GM10266 (cell line): ENCODE measurements at regions not wholly inside any gene's neighbourhood (a gene's known extent, or its start where the extent isn't known, plus 50 kb on each side); places are given as distances from the start of the nearest gene placed in this dataset.
A peak's percentile ranks its signal among the peaks of the same experiment; 100 is the strongest.

Experiments
- DNase-seq: peaks from one replicate; pipeline ENCODE4 v3.0.0; 2012; ENCODE audit errors: extremely low spot score
- CTCF ChIP-seq: IDR thresholded peaks from 2 replicates; pipeline ENCODE4 v1.5.1; 2012; ENCODE audit warnings: mild to moderate bottlenecking, low read depth; ENCODE audit not compliant: control insufficient read depth, insufficient read depth; ENCODE audit errors: missing control alignments

GRCh38 chr4:169909479-169909878, 116.7 kb downstream of the MFAP3L start:
- no peak for DNase-seq
- TF ChIP-seq CTCF, result no peak

- DNase-seq, result no peak
Measured at GRCh38 chr4:169907705-169908104, 118.5 kb downstream of the MFAP3L start.

GRCh38 chr4:169906821-169907220, 119.4 kb downstream of the MFAP3L start:
- TF ChIP-seq CTCF, result no peak

More at GRCh38 chr4:169907705-169908104, 118.5 kb downstream of the MFAP3L start:
- no peak for TF ChIP-seq CTCF

GRCh38 chr4:169906104-169906503, 120.1 kb downstream of the MFAP3L start:
- TF ChIP-seq CTCF, result no peak
- DNase-seq, result no peak

More at GRCh38 chr4:169906821-169907220, 119.4 kb downstream of the MFAP3L start:
- no peak for DNase-seq

GRCh38 chr4:169902658-169903345, 123.4 kb downstream of the MFAP3L start:
- peak; percentile 11 for TF ChIP-seq CTCF
- no peak for DNase-seq

GRCh38 chr4:169900241-169900845, 125.9 kb downstream of the MFAP3L start:
- TF ChIP-seq CTCF, result no peak
- no peak for DNase-seq

- no peak for TF ChIP-seq CTCF
- DNase-seq, result no peak
Measured at GRCh38 chr4:169899295-169899694, 126.9 kb downstream of the MFAP3L start.
